Neural cell (in vitro differentiated cells): ENCODE measurements at regions not wholly inside any gene's neighbourhood (a gene's known extent, or its start where the extent isn't known, plus 50 kb on each side); places are given as distances from the start of the nearest gene placed in this dataset.

Experiments
- H2AFZ ChIP-seq: fragments of 200-600, 300-800 bp; sonication (generic), shearing (Covaris generic); 2 replicates; pipeline ENCODE4 v1.6.0; 2014; ENCODE audit warnings: low read depth, mild to moderate bottlenecking, antibody characterized with exemption, low read length, moderate library complexity
- H3F3A ChIP-seq: fragments of 200-600 bp; shearing (Covaris generic); 2 replicates; pipeline ENCODE4 v1.6.1; 2016; ENCODE audit warnings: mild to moderate bottlenecking, moderate library complexity, mixed read lengths, antibody characterized with exemption, low read length; ENCODE audit not compliant: insufficient read depth, poor library complexity, severe bottlenecking
- H3K27ac ChIP-seq: fragments of 200-600, 300-800 bp; sonication (generic), shearing (Covaris generic); 2 replicates; pipeline ENCODE4 v1.5.1; 2014; ENCODE audit warnings: mild to moderate bottlenecking, low read length, moderate library complexity
- H3K27me3 ChIP-seq: fragments of 300-800, 200-600 bp; sonication (generic), shearing (Covaris generic); 2 replicates; pipeline ENCODE4 v1.6.0; 2014; ENCODE audit warnings: mild to moderate bottlenecking, low read depth, low read length, moderate library complexity; ENCODE audit not compliant: insufficient read depth
- H3K36me3 ChIP-seq: fragments of 300-800, 200-600 bp; sonication (generic), shearing (Covaris generic); 2 replicates; pipeline ENCODE4 v1.5.1; 2014; ENCODE audit warnings: mild to moderate bottlenecking, antibody characterized with exemption, low read length, moderate library complexity; ENCODE audit not compliant: insufficient read depth
- H3K4me2 ChIP-seq: fragments of 300-800, 200-600 bp; sonication (generic), shearing (Covaris generic); 2 replicates; pipeline ENCODE4 v1.6.0; 2014; ENCODE audit warnings: mild to moderate bottlenecking, low read length
- H3K4me3 ChIP-seq: fragments of 300-800, 200-600 bp; sonication (generic), shearing (Covaris generic); 2 replicates; pipeline ENCODE4 v1.5.1; 2014; ENCODE audit warnings: mild to moderate bottlenecking, low read length, moderate library complexity
- H3K79me2 ChIP-seq: fragments of 200-600 bp; shearing (Covaris generic); replicated peaks from 2 replicates; pipeline ENCODE4 v1.6.0; 2014; ENCODE audit warnings: mild to moderate bottlenecking, low read length, moderate library complexity; ENCODE audit not compliant: insufficient read depth
- H3K9ac ChIP-seq: fragments of 300-800, 200-600 bp; sonication (generic), shearing (Covaris generic); 2 replicates; pipeline ENCODE4 v1.6.1; 2016; ENCODE audit warnings: mild to moderate bottlenecking, low read length, mixed read lengths
- H3K9me2 ChIP-seq: fragments of 200-600 bp; shearing (Covaris generic); 2 replicates; pipeline ENCODE4 v1.6.1; 2016; ENCODE audit warnings: mild to moderate bottlenecking, low read length, mixed read lengths; ENCODE audit not compliant: insufficient read depth
- H3K9me3 ChIP-seq: fragments of 200-600, 300-800 bp; sonication (generic), shearing (Covaris generic); 2 replicates; pipeline ENCODE4 v1.6.1; 2016; ENCODE audit warnings: mild to moderate bottlenecking, mixed run types, low read length, moderate library complexity, mixed read lengths
- H4K20me1 ChIP-seq: fragments of 200-600 bp; shearing (Covaris generic); 2 replicates; pipeline ENCODE4 v1.6.1; 2016; ENCODE audit warnings: mild to moderate bottlenecking, mixed run types; ENCODE audit not compliant: insufficient read depth
- EP300 ChIP-seq: fragments of 450-650 bp; conservative IDR thresholded peaks from 2 replicates; pipeline ENCODE4 v1.6.1; 2014; ENCODE audit warnings: antibody characterized with exemption, mild to moderate bottlenecking, moderate library complexity; ENCODE audit not compliant: poor library complexity, severe bottlenecking
- EZH2 ChIP-seq: fragments of 200-600, 300-800 bp; shearing (Covaris generic), sonication (generic); IDR thresholded peaks from 2 replicates; pipeline ENCODE4 v1.6.1; 2014; ENCODE audit warnings: antibody characterized with exemption, low read length, borderline replicate concordance, mild to moderate bottlenecking; ENCODE audit not compliant: insufficient read depth, poor library complexity, severe bottlenecking
- MXI1 ChIP-seq: fragments of 450-650 bp; conservative IDR thresholded peaks from 2 replicates; pipeline ENCODE4 v1.6.1; 2014; ENCODE audit warnings: antibody characterized with exemption, mild to moderate bottlenecking; ENCODE audit not compliant: poor library complexity, severe bottlenecking
- POLR2AphosphoS5 ChIP-seq: IDR thresholded peaks from 2 replicates; pipeline ENCODE4 v1.6.1; 2012
- RAD21 ChIP-seq: fragments of 450-650 bp; conservative IDR thresholded peaks from 2 replicates; pipeline ENCODE4 v1.6.1; 2014; ENCODE audit warnings: antibody characterized with exemption, mild to moderate bottlenecking, moderate library complexity
- SMC3 ChIP-seq: fragments of 450-650 bp; conservative IDR thresholded peaks from 2 replicates; pipeline ENCODE4 v1.6.1; 2014; ENCODE audit warnings: antibody characterized with exemption, mild to moderate bottlenecking, moderate library complexity; ENCODE audit not compliant: poor library complexity
- TAF1 ChIP-seq: IDR thresholded peaks from 2 replicates; pipeline ENCODE4 v1.6.1; 2012; ENCODE audit warnings: low read depth
- TF ChIP-seq, protein P1 (sequence below): IDR thresholded peaks from 2 replicates; pipeline ENCODE4 v1.6.1; 2012; ENCODE audit warnings: borderline replicate concordance
- TF ChIP-seq, protein P2 (sequence below): fragments of 450-650 bp; IDR thresholded peaks from 2 replicates; pipeline ENCODE4 v1.5.1; 2014; ENCODE audit warnings: antibody characterized with exemption, mild to moderate bottlenecking, moderate library complexity; ENCODE audit not compliant: poor library complexity, severe bottlenecking

DNA sequence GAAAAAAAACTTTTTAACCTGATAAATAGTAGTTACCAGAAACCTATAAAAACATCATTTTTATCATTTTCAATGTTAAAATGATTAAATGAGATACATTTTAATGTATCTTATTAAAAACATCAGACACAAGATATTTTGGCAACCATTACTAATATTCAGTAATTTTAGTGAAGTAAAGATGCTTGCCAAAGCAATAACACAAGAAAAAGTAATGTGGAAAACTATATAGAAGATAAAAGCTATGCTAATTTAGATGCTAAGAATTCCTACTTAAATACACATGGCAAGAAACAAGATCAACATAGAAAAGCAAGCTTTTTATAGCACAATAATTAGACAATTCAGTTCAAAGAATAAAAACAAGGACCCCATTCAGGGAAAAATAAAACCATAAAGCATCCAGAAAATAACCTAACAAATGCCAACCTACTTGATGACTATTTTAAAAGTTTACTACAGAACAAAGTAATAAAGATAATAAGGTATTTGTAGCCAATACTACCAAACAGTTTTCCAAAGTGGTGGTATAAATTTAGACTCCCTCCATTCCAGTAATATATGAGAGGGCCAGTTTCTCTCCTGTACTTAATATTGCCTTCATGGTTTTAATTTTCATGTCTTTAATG is 489.5 kb downstream of the CDH2 start:
- Histone ChIP-seq H3K9ac (no peak overlapping the region), H3K27ac (no peak overlapping the region), H3K9me3 (no peaks in the 10 kb centered on the region), H4K20me1 (no peaks in the 10 kb centered on the region), H3K4me2 (no peak overlapping the region), H3K79me2 (no peaks in the 10 kb centered on the region), H3K9me2 (no peaks in the 10 kb centered on the region), H3K27me3 (no peaks in the 10 kb centered on the region), H3K36me3 (no peaks in the 10 kb centered on the region), H3K4me3 (no peak overlapping the region), H3F3A (no peaks in the 10 kb centered on the region), H2AFZ (no peak overlapping the region)
- TF ChIP-seq RAD21, result no peak
- no peak for TF ChIP-seq TAF1
- TF ChIP-seq POLR2AphosphoS5, result no peak
- TF ChIP-seq EZH2, result no peak
- no peak for TF ChIP-seq MXI1
- TF ChIP-seq SMC3, result no peak
- TF ChIP-seq EP300, result no peak
- TF ChIP-seq, protein P1, sequence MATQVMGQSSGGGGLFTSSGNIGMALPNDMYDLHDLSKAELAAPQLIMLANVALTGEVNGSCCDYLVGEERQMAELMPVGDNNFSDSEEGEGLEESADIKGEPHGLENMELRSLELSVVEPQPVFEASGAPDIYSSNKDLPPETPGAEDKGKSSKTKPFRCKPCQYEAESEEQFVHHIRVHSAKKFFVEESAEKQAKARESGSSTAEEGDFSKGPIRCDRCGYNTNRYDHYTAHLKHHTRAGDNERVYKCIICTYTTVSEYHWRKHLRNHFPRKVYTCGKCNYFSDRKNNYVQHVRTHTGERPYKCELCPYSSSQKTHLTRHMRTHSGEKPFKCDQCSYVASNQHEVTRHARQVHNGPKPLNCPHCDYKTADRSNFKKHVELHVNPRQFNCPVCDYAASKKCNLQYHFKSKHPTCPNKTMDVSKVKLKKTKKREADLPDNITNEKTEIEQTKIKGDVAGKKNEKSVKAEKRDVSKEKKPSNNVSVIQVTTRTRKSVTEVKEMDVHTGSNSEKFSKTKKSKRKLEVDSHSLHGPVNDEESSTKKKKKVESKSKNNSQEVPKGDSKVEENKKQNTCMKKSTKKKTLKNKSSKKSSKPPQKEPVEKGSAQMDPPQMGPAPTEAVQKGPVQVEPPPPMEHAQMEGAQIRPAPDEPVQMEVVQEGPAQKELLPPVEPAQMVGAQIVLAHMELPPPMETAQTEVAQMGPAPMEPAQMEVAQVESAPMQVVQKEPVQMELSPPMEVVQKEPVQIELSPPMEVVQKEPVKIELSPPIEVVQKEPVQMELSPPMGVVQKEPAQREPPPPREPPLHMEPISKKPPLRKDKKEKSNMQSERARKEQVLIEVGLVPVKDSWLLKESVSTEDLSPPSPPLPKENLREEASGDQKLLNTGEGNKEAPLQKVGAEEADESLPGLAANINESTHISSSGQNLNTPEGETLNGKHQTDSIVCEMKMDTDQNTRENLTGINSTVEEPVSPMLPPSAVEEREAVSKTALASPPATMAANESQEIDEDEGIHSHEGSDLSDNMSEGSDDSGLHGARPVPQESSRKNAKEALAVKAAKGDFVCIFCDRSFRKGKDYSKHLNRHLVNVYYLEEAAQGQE, result no peak
- TF ChIP-seq, protein P2, sequence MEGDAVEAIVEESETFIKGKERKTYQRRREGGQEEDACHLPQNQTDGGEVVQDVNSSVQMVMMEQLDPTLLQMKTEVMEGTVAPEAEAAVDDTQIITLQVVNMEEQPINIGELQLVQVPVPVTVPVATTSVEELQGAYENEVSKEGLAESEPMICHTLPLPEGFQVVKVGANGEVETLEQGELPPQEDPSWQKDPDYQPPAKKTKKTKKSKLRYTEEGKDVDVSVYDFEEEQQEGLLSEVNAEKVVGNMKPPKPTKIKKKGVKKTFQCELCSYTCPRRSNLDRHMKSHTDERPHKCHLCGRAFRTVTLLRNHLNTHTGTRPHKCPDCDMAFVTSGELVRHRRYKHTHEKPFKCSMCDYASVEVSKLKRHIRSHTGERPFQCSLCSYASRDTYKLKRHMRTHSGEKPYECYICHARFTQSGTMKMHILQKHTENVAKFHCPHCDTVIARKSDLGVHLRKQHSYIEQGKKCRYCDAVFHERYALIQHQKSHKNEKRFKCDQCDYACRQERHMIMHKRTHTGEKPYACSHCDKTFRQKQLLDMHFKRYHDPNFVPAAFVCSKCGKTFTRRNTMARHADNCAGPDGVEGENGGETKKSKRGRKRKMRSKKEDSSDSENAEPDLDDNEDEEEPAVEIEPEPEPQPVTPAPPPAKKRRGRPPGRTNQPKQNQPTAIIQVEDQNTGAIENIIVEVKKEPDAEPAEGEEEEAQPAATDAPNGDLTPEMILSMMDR, result no peak

DNA sequence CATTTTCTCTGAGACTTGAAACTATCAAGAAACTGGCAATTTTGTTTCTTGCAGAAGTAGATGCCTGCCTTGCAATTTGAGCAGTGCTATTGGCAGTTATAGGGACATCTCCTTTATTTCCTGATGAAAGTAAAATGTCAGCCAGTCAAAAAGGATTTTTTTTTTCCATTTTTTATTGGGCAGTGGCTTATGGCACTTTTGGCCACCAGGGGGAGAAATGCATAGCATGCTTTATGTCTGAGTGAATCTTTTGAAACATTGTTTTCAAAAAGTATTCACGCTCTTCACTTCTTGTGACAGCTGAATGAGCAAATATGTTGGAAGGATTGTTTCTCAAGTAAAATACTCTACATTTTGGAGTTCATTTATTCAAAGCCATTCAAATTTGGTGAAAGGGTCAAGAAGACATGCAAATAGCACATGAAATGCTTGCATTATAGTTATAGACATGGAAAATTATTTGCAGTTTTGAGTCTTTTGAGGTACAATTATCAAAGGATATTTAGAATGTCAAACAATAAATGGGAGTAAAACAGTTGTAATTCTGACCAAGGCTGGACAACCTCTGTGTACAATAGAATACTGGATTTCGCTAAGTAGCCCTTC is 491.0 kb downstream of the CDH2 start:
- Histone ChIP-seq H3K27ac (no peak overlapping the region), H3K9me3 (no peaks in the 10 kb centered on the region)

More for the DNA sequence above, 491.0 kb downstream of the CDH2 start:
- TF ChIP-seq, protein P2, result peak; percentile 71
- TF ChIP-seq SMC3 (peak; percentile 77), MXI1 (no peak), EP300 (no peak), RAD21 (peak; percentile 68)
- TF ChIP-seq, protein P1, result no peak
- no peaks in the 10 kb centered on the region for H3K27me3 ChIP-seq
- no peak overlapping the region for H2AFZ ChIP-seq
- no peak overlapping the region for H3K4me2 ChIP-seq
- no peaks in the 10 kb centered on the region for H3K36me3 ChIP-seq
- no peak overlapping the region for H3K9ac ChIP-seq
- no peaks in the 10 kb centered on the region for H3F3A ChIP-seq
- no peaks in the 10 kb centered on the region for H4K20me1 ChIP-seq
- no peaks in the 10 kb centered on the region for H3K79me2 ChIP-seq
- H3K4me3 ChIP-seq, result no peak overlapping the region
- no peaks in the 10 kb centered on the region for H3K9me2 ChIP-seq
